Prostate gland (tissue), 2 donors: ENCODE measurements at regions not wholly inside any gene's neighbourhood (a gene's known extent, or its start where the extent isn't known, plus 50 kb on each side); places are given as distances from the start of the nearest gene placed in this dataset.

ENCODE experiments used
- POLR2A ChIP-seq: fragments of 450-650 bp; IDR thresholded peaks from one replicate; pipeline ENCODE4 v1.6.1; 2016; ENCODE audit warnings: antibody characterized with exemption, mild to moderate bottlenecking
- POLR2AphosphoS5 ChIP-seq: sonication (generic); formaldehyde crosslinking; IDR thresholded peaks from one replicate; pipeline ENCODE4 v1.6.1; 2017; ENCODE audit warnings: antibody characterized with exemption
- TF ChIP-seq, protein P1 (sequence below), 4 experiments: fragments of 200-600 bp in 2 of 4; fragments of 450-650 bp in 2 of 4; sonication (generic) in 2 of 4; IDR thresholded peaks; 1 replicate in 3 of 4; 2 replicates in 1 of 4; pipeline ENCODE4 v1.5.1; 2016 to 2019; ENCODE audit warnings: antibody characterized with exemption in 4 of 4, mild to moderate bottlenecking in 2 of 4, moderate library complexity in 2 of 4

DNA sequence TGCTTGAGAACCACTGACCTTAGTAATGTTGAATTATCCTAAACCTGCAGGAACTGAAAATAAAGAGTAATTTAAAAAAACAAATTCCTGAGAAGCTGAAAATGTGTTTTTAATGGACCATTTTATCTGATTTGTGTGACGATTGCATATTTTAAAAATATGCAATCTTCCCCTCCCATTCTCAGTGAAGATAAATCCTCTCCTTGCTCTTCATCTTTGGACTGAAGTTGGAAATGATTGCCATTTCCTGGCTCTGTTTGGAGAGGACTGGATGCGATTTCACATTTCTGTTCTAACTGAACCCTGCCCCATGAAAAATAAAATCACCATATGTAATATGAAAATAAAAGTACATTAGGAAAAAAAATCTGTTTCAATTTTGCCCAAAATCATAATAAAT lies 216.3 kb downstream of the SLC6A15 start:
- TF ChIP-seq, protein P1, sequence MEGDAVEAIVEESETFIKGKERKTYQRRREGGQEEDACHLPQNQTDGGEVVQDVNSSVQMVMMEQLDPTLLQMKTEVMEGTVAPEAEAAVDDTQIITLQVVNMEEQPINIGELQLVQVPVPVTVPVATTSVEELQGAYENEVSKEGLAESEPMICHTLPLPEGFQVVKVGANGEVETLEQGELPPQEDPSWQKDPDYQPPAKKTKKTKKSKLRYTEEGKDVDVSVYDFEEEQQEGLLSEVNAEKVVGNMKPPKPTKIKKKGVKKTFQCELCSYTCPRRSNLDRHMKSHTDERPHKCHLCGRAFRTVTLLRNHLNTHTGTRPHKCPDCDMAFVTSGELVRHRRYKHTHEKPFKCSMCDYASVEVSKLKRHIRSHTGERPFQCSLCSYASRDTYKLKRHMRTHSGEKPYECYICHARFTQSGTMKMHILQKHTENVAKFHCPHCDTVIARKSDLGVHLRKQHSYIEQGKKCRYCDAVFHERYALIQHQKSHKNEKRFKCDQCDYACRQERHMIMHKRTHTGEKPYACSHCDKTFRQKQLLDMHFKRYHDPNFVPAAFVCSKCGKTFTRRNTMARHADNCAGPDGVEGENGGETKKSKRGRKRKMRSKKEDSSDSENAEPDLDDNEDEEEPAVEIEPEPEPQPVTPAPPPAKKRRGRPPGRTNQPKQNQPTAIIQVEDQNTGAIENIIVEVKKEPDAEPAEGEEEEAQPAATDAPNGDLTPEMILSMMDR (IDR thresholded peaks at IDR 0.05): no peak
- no peak for TF ChIP-seq POLR2A
- no peak for TF ChIP-seq POLR2AphosphoS5
